ENCODE measurements at regions not wholly inside any gene's neighbourhood (a gene's known extent, or its start where the extent isn't known, plus 50 kb on each side); places are given as distances from the start of the nearest gene placed in this dataset.

GRCh38 chr2:151040039-151040438 is 221.6 kb downstream of the RBM43 start (continued):
- TF ChIP-seq AR (CRISPR knock-in tag; IDR thresholded peaks at IDR 0.05) = no peak

DNA sequence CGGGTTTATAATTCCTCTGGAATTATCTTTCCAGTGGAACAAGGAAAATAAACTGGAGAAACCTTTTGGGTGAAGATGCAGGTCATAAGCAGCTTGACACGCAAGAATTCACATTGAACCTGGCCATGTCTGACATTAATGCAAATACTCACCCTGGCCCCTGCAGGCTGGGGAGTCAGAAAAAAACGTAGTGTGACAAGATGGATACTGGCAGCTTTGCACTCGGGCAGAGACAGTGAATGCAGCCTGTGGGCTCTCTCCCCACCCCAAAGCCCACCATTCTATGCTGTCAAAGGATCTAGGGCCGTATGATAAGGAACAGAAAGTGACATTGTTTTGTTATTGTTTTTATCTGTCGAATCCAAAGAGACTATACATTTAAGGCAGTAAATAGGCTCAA is 223.1 kb downstream of the RBM43 start:
- ATAC-seq = no peak
- DNase-seq (ENCODE audit: low spot score) = no peak
- ChIA-PET POLR2A (no interaction called here), CTCF (no interaction called here)
- Mint-ChIP-seq H3K9me3 (peaks cover 20% of the 10 kb centered on the region), H3K4me3 (no peak overlapping the region), H3K27me3 (ENCODE audit: low read depth) (no peaks in the 10 kb centered on the region; the same call in 1 of the 2 replicates), H3K27ac (no peak overlapping the region), H3K36me3 (peaks cover 12% of the 10 kb centered on the region; the same call in 1 of the 2 replicates), H3K4me1 (peaks cover 15% of the 10 kb centered on the region)
- TF ChIP-seq ZNF317 (CRISPR knock-in tag; IDR thresholded peaks at IDR 0.05; ENCODE audit: borderline replicate concordance, low read depth) = no peak

- H3K4me1 Mint-ChIP-seq = peaks cover 12% of the 10 kb centered on the region
- H3K36me3 Mint-ChIP-seq = peaks cover 12% of the 10 kb centered on the region; the same call in 1 of the 2 replicates
- peaks cover 17% of the 10 kb centered on the region for H3K9me3 Mint-ChIP-seq
These were observed 224.2 kb downstream of the RBM43 start for GRCh38 chr2:151037434-151037833.

More at GRCh38 chr2:151037434-151037833, 224.2 kb downstream of the RBM43 start:
- DNase-seq (ENCODE audit: low spot score) = no peak
- H3K27me3 Mint-ChIP-seq (ENCODE audit: low read depth) = no peaks in the 10 kb centered on the region; the same call in 1 of the 2 replicates
- no peak overlapping the region for H3K4me3 Mint-ChIP-seq
- no peak for ATAC-seq
- TF ChIP-seq JAZF1 (CRISPR knock-in tag; IDR thresholded peaks at IDR 0.05) (no peak), ELF4 (CRISPR knock-in tag; IDR thresholded peaks at IDR 0.05; ENCODE audit: low read depth) (no peak), SOX15 (CRISPR knock-in tag; IDR thresholded peaks at IDR 0.05) (no peak), GRHL2 (CRISPR knock-in tag; IDR thresholded peaks at IDR 0.05; ENCODE audit: insufficient replicate concordance, severe bottlenecking) (no peak), NR1H2 (CRISPR knock-in tag; IDR thresholded peaks at IDR 0.05) (no peak), CREM (CRISPR knock-in tag; IDR thresholded peaks at IDR 0.05) (no peak), CDX4 (CRISPR knock-in tag; IDR thresholded peaks at IDR 0.05; ENCODE audit: borderline replicate concordance) (no peak), HMGA2 (CRISPR knock-in tag; IDR thresholded peaks at IDR 0.05) (no peak), SP1 (CRISPR knock-in tag; conservative IDR thresholded peaks at IDR 0.05) (no peak), SMAD4 (CRISPR knock-in tag; IDR thresholded peaks at IDR 0.05) (no peak), GTF2I (CRISPR knock-in tag; conservative IDR thresholded peaks at IDR 0.05) (no peak), RORB (CRISPR knock-in tag; IDR thresholded peaks at IDR 0.05) (no peak), ZNF425 (CRISPR knock-in tag; conservative IDR thresholded peaks at IDR 0.05) (no peak)
- TF ChIP-seq, protein P1, sequence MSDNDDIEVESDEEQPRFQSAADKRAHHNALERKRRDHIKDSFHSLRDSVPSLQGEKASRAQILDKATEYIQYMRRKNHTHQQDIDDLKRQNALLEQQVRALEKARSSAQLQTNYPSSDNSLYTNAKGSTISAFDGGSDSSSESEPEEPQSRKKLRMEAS (CRISPR knock-in tag; IDR thresholded peaks at IDR 0.05) = no peak
- TF ChIP-seq, protein P2, sequence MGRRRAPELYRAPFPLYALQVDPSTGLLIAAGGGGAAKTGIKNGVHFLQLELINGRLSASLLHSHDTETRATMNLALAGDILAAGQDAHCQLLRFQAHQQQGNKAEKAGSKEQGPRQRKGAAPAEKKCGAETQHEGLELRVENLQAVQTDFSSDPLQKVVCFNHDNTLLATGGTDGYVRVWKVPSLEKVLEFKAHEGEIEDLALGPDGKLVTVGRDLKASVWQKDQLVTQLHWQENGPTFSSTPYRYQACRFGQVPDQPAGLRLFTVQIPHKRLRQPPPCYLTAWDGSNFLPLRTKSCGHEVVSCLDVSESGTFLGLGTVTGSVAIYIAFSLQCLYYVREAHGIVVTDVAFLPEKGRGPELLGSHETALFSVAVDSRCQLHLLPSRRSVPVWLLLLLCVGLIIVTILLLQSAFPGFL (CRISPR knock-in tag; IDR thresholded peaks at IDR 0.05; ENCODE audit: borderline replicate concordance) = no peak
- TF ChIP-seq, protein P3, sequence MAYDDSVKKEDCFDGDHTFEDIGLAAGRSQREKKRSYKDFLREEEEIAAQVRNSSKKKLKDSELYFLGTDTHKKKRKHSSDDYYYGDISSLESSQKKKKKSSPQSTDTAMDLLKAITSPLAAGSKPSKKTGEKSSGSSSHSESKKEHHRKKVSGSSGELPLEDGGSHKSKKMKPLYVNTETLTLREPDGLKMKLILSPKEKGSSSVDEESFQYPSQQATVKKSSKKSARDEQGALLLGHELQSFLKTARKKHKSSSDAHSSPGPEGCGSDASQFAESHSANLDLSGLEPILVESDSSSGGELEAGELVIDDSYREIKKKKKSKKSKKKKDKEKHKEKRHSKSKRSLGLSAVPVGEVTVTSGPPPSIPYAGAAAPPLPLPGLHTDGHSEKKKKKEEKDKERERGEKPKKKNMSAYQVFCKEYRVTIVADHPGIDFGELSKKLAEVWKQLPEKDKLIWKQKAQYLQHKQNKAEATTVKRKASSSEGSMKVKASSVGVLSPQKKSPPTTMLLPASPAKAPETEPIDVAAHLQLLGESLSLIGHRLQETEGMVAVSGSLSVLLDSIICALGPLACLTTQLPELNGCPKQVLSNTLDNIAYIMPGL (CRISPR knock-in tag; IDR thresholded peaks at IDR 0.05) = no peak
- CTCF ChIA-PET = no interaction called here
- POLR2A ChIA-PET = no interaction called here
- no peak overlapping the region for H3K27ac Mint-ChIP-seq

Data from WTC11 (cell line).